Stomach (tissue), 4 donors: ENCODE measurements at regions not wholly inside any gene's neighbourhood (a gene's known extent, or its start where the extent isn't known, plus 50 kb on each side); places are given as distances from the start of the nearest gene placed in this dataset.

ENCODE experiments used
- EP300 ChIP-seq: sonication (generic); formaldehyde crosslinking; IDR thresholded peaks from one replicate; pipeline ENCODE4 v1.6.1; 2017; ENCODE audit warnings: antibody characterized with exemption
- POLR2A ChIP-seq, 4 donors: fragments of 450-650 bp; IDR thresholded peaks; one replicate each; pipeline ENCODE4 v1.6.1; 2016; ENCODE audit warnings: antibody characterized with exemption in 4 of 4, control low read depth in 2 of 4, mild to moderate bottlenecking in 1 of 4, moderate library complexity in 1 of 4
- POLR2AphosphoS5 ChIP-seq, 3 donors: sonication (generic); formaldehyde crosslinking; IDR thresholded peaks; one replicate each; pipeline ENCODE4 v1.6.1; 2016; ENCODE audit warnings: antibody characterized with exemption in 3 of 3
- TF ChIP-seq, protein P1 (sequence below), 7 experiments: fragments of 450-650 bp in 4 of 7; fragments of 200-600 bp in 3 of 7; sonication (generic) in 3 of 7; IDR thresholded peaks; one replicate each; pipeline ENCODE4 v1.5.1; 2016 to 2019; ENCODE audit warnings: antibody characterized with exemption in 7 of 7, control low read depth in 2 of 7, mild to moderate bottlenecking in 1 of 7

DNA sequence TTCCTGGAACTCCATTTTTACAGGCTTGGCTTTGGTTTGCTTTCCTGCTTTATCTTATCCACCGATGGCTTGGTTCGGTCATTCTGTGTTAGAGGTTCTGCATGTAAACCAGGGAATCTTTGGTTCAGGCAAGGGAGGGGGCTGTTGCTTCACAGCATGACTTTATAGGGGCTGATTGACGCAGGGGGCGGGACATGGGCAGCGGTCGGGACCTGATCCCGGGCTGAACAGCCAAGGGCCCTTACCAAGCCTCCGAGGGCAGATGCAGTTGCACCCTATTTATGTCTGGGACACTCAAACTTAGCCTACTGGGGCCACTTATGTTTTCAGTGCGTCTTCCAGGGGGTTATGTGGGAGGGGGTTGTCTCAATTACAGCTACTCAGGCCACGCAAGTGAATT, 312.4 kb downstream of the ZNF536 start:
- TF ChIP-seq, protein P1, sequence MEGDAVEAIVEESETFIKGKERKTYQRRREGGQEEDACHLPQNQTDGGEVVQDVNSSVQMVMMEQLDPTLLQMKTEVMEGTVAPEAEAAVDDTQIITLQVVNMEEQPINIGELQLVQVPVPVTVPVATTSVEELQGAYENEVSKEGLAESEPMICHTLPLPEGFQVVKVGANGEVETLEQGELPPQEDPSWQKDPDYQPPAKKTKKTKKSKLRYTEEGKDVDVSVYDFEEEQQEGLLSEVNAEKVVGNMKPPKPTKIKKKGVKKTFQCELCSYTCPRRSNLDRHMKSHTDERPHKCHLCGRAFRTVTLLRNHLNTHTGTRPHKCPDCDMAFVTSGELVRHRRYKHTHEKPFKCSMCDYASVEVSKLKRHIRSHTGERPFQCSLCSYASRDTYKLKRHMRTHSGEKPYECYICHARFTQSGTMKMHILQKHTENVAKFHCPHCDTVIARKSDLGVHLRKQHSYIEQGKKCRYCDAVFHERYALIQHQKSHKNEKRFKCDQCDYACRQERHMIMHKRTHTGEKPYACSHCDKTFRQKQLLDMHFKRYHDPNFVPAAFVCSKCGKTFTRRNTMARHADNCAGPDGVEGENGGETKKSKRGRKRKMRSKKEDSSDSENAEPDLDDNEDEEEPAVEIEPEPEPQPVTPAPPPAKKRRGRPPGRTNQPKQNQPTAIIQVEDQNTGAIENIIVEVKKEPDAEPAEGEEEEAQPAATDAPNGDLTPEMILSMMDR (IDR thresholded peaks at IDR 0.05): no peak
- TF ChIP-seq POLR2AphosphoS5 (IDR thresholded peaks at IDR 0.05): no peak
- TF ChIP-seq POLR2A (IDR thresholded peaks at IDR 0.05): no peak
- TF ChIP-seq EP300: no peak
